CD14-positive monocyte (primary cell): ENCODE measurements at regions not wholly inside any gene's neighbourhood (a gene's known extent, or its start where the extent isn't known, plus 50 kb on each side); places are given as distances from the start of the nearest gene placed in this dataset.

Experiments
- DNase-seq, 3 donors: peaks; one replicate each; pipeline ENCODE4 v3.0.0-alpha.2; 2011 to 2022
- H2AFZ ChIP-seq: 2 replicates; pipeline ENCODE4 v1.6.0; 2012; ENCODE audit warnings: mild to moderate bottlenecking, low read depth, low read length, inconsistent platforms; ENCODE audit not compliant: insufficient read depth, poor library complexity, severe bottlenecking
- H3K27ac ChIP-seq, 2 donors: 1 replicate in 1 of 2; 2 replicates in 1 of 2; pipeline ENCODE4 v1.5.1; 2012 to 2013; ENCODE audit warnings: low read length in 2 of 2, control low read depth in 1 of 2, inconsistent platforms in 1 of 2, low read depth in 1 of 2, mild to moderate bottlenecking in 1 of 2
- H3K27me3 ChIP-seq, 2 donors: one replicate each; pipeline versions ENCODE4 v1.6.0 to v1.6.1; 2011 to 2013; ENCODE audit warnings: low read length in 2 of 2; ENCODE audit not compliant: control insufficient read depth in 2 of 2, insufficient read depth in 2 of 2
- H3K36me3 ChIP-seq, 2 donors: replicated peaks in 1 of 2; 1 replicate in 1 of 2; 2 replicates in 1 of 2; pipeline versions ENCODE4 v1.5.1 to v1.6.1; 2012 to 2013; ENCODE audit warnings: low read length in 2 of 2, control low read depth in 1 of 2, inconsistent platforms in 1 of 2, mild to moderate bottlenecking in 1 of 2; ENCODE audit not compliant: insufficient read depth in 2 of 2, control insufficient read depth in 1 of 2
- H3K4me1 ChIP-seq, 2 donors: 1 replicate in 1 of 2; 2 replicates in 1 of 2; pipeline versions ENCODE4 v1.5.1 to v1.6.1; 2012 to 2013; ENCODE audit warnings: low read length in 2 of 2, control low read depth in 1 of 2, inconsistent platforms in 1 of 2, mild to moderate bottlenecking in 1 of 2, moderate library complexity in 1 of 2; ENCODE audit not compliant: insufficient read depth in 2 of 2, control insufficient read depth in 1 of 2
- H3K4me2 ChIP-seq: replicated peaks from 2 replicates; pipeline ENCODE3; 2012; ENCODE audit warnings: low read length, moderate library complexity, mild to moderate bottlenecking; ENCODE audit not compliant: poor library complexity, severe bottlenecking; ENCODE audit errors: extremely low read depth
- H3K4me3 ChIP-seq, 3 experiments: fragments of 200-600 bp in 1 of 3; sonication (generic) in 1 of 3; replicated peaks in 1 of 3; 1 replicate in 2 of 3; 2 replicates in 1 of 3; pipeline ENCODE4 v1.5.1; 2011 to 2013; ENCODE audit warnings: low read length in 3 of 3, mild to moderate bottlenecking in 3 of 3, control low read depth in 2 of 3, low read depth in 2 of 3, inconsistent platforms in 1 of 3, moderate library complexity in 1 of 3
- H3K79me2 ChIP-seq: 2 replicates; pipeline ENCODE4 v1.6.0; 2012; ENCODE audit warnings: mild to moderate bottlenecking, control low read depth, inconsistent platforms, low read length, moderate library complexity; ENCODE audit not compliant: insufficient read depth
- H3K9ac ChIP-seq: 2 replicates; pipeline ENCODE4 v1.6.0; 2017; ENCODE audit warnings: low read length, mild to moderate bottlenecking; ENCODE audit not compliant: insufficient read depth, poor library complexity, severe bottlenecking
- H3K9me3 ChIP-seq, 2 donors: replicated peaks in 1 of 2; 1 replicate in 1 of 2; 2 replicates in 1 of 2; pipeline versions ENCODE4 v1.5.1 to v1.6.1; 2012 to 2013; ENCODE audit warnings: low read length in 2 of 2, control low read depth in 1 of 2; ENCODE audit not compliant: control insufficient read depth in 1 of 2, insufficient read depth in 1 of 2
- H4K20me1 ChIP-seq: 2 replicates; pipeline ENCODE4 v1.6.0; 2012; ENCODE audit warnings: mild to moderate bottlenecking, low read length, control low read depth, moderate library complexity; ENCODE audit not compliant: insufficient read depth
- H3K27ac Mint-ChIP-seq, 7 donors: one replicate each; pipeline ENCODE4 v1.8.0; 2020; ENCODE audit warnings: mild to moderate bottlenecking in 7 of 7, mixed read lengths in 7 of 7, moderate library complexity in 6 of 7, inconsistent platforms in 2 of 7
- H3K27me3 Mint-ChIP-seq, 3 donors: one replicate each; pipeline ENCODE4 v1.8.0; 2021 to 2022; ENCODE audit warnings: low read depth in 3 of 3, mild to moderate bottlenecking in 3 of 3, mixed read lengths in 3 of 3, moderate library complexity in 3 of 3, inconsistent platforms in 1 of 3
- H3K36me3 Mint-ChIP-seq, 2 donors: one replicate each; pipeline ENCODE4 v1.8.0; 2020; ENCODE audit warnings: mixed read lengths in 2 of 2, inconsistent platforms in 1 of 2, mild to moderate bottlenecking in 1 of 2
- H3K4me1 Mint-ChIP-seq: one replicate; pipeline ENCODE4 v1.8.0; 2020; ENCODE audit warnings: mild to moderate bottlenecking, mixed read lengths
- H3K4me3 Mint-ChIP-seq, 2 donors: one replicate each; pipeline ENCODE4 v1.8.0; 2020; ENCODE audit warnings: mild to moderate bottlenecking in 2 of 2, mixed read lengths in 2 of 2, moderate library complexity in 1 of 2
- H3K9me3 Mint-ChIP-seq, 7 donors: one replicate each; pipeline ENCODE4 v1.8.0; 2020 to 2022; ENCODE audit warnings: mixed read lengths in 7 of 7, mild to moderate bottlenecking in 6 of 7, moderate library complexity in 6 of 7, inconsistent platforms in 2 of 7
- CTCF ChIP-seq: fragments of 200-600 bp; IDR thresholded peaks from one replicate; pipeline ENCODE4 v1.8.0; 2022; ENCODE audit warnings: antibody characterized with exemption, mild to moderate bottlenecking
- WGBS: methylation state at CpG from one replicate; pipeline ENCODE4 v1.1.5; 2013; ENCODE audit warnings: missing lambda C conversion rate; ENCODE audit not compliant: insufficient coverage; 5-methylcytosine and 5-hydroxymethylcytosine counted together
- intact Hi-C, 2 donors: fragments of 100-400 bp; cut with micrococcal nuclease; formaldehyde crosslinking; loops; one replicate each; pipeline versions ENCODE4 v1.15.0 to v1.15.1; 2023

GRCh38 chr14:86902176-86902950, 1090.6 kb downstream of the GALC start:
- H3K36me3 Mint-ChIP-seq = no peaks in the 10 kb centered on the region
- H3K4me1 Mint-ChIP-seq = no peaks in the 10 kb centered on the region
- H3K9me3 Mint-ChIP-seq = no peaks in the 10 kb centered on the region
- Histone ChIP-seq H3K27me3 (no peaks in the 10 kb centered on the region), H3K4me3 (no peak overlapping the region), H3K9ac (no peak overlapping the region), H3K36me3 (no peaks in the 10 kb centered on the region), H3K79me2 (no peaks in the 10 kb centered on the region), H3K27ac (no peak overlapping the region), H2AFZ (no peak overlapping the region), H3K4me2 (no peak overlapping the region), H4K20me1 (no peaks in the 10 kb centered on the region), H3K4me1 (no peaks in the 10 kb centered on the region), H3K9me3 (no peaks in the 10 kb centered on the region)
- intact Hi-C loops = no loop called here
- H3K27ac Mint-ChIP-seq = no peak overlapping the region
- no peaks in the 10 kb centered on the region for H3K27me3 Mint-ChIP-seq
- no peak overlapping the region for H3K4me3 Mint-ChIP-seq
- 93% methylated on average over 5 of the region's 7 CpGs for WGBS
- TF ChIP-seq CTCF = no peak
- DNase-seq = no peak

GRCh38 chr14:86897704-86898513, 1095.1 kb downstream of the GALC start:
- Mint-ChIP-seq H3K9me3 (no peaks in the 10 kb centered on the region), H3K4me3 (no peak overlapping the region), H3K4me1 (no peaks in the 10 kb centered on the region), H3K36me3 (no peaks in the 10 kb centered on the region), H3K27me3 (peaks cover 0 to 1% (median 0%) of the 10 kb centered on the region in 3 donors), H3K27ac (no peak overlapping the region)
- no peak overlapping the region for H3K27ac ChIP-seq
- H3K4me1 ChIP-seq = no peaks in the 10 kb centered on the region
- no peak overlapping the region for H2AFZ ChIP-seq
- H3K9me3 ChIP-seq = no peaks in the 10 kb centered on the region
- no peak overlapping the region for H3K9ac ChIP-seq
- TF ChIP-seq CTCF = no peak
- no peak overlapping the region for H3K4me2 ChIP-seq
- intact Hi-C loops = no loop called here
- H3K27me3 ChIP-seq = no peaks in the 10 kb centered on the region
- no peaks in the 10 kb centered on the region for H3K36me3 ChIP-seq
- 100% methylated on average over 1 of the region's 4 CpGs for WGBS
- H4K20me1 ChIP-seq = no peaks in the 10 kb centered on the region
- no peaks in the 10 kb centered on the region for H3K79me2 ChIP-seq
- no peak for DNase-seq
- no peak overlapping the region for H3K4me3 ChIP-seq
